GM19351 (cell line): ENCODE measurements at regions not wholly inside any gene's neighbourhood (a gene's known extent, or its start where the extent isn't known, plus 50 kb on each side); places are given as distances from the start of the nearest gene placed in this dataset.
A peak's percentile ranks its signal among the peaks of the same experiment; 100 is the strongest.
"Not testable (repeated sequence)": the region's sequence is repeated elsewhere in the genome, so short reads cannot be mapped to it uniquely, and the experiment has no call there.

ENCODE experiments used
- ATAC-seq: cut with Tn5 transposase; IDR thresholded peaks from one replicate; pipeline ENCODE4 v1.9.1; 2021; ENCODE audit warnings: mild to moderate bottlenecking, moderate library complexity; ENCODE audit not compliant: unreplicated experiment

DNA sequence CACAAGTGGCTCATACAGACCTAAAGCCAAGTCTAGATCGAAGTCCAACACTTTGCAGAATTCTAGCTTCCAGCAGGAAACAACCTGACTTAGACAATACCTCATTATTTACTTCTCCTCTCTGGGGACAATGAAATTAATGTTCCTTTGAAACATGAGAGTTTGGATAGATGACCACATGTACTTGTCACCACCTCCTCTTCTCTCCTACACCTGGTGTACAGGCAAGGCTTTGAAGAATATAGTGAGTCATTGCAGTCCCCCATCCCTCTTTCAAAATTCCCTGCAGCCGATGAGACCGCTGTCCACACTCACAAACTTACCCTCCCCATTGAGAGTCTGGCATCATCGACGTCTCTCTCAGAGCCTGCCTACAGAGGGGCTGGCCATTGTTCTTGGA, 189.0 kb upstream of the HES1 start:
- ATAC-seq, result no peak

- ATAC-seq, result no peak
These were observed 188.4 kb upstream of the HES1 start for GRCh38 chr3:193947596-193947995.

DNA sequence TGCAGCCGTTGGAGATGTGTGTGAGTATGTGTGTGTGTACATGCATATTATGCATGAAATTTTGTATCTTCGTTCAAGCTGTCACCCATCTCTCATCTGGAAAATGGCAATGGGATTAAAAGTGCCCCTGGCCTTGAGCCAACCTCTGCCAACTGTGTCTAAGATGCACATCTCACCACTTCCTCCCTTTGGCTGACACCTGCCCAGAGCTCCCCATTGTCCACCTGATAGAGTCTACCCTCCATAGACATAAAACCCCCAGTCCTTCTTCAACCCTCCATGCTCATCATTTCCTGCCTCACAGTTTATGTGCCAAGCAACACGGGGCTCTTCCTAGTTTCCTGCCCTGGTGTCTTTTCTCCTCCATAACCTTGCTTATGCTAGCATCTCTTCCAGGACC, 187.5 kb upstream of the HES1 start:
- ATAC-seq, result no peak

- no peak for ATAC-seq
These were observed 184.1 kb upstream of the HES1 start for GRCh38 chr3:193951859-193952258.

- no peak for ATAC-seq
These were observed 181.2 kb upstream of the HES1 start for GRCh38 chr3:193954752-193955151.

DNA sequence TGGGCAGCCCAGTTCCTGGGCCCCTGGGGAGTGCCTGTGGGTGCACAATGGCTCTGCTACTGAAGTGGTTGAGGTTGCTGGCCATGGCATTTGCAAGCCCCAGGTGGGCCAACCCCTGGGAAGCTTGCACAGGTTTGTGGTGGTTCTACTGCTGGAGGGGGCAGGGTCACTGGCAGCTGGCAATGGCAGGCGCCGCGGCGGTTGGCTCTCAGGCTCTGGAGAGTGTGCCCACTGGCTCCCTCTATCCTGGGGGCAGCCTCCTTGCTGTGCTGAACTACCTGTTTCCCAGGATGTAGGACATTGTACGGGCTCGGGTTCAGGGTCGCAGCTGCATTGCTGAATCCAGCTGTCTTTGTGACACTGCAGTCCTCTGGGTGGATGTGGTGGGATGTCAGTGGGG, 180.2 kb upstream of the HES1 start:
- no peak for ATAC-seq

DNA sequence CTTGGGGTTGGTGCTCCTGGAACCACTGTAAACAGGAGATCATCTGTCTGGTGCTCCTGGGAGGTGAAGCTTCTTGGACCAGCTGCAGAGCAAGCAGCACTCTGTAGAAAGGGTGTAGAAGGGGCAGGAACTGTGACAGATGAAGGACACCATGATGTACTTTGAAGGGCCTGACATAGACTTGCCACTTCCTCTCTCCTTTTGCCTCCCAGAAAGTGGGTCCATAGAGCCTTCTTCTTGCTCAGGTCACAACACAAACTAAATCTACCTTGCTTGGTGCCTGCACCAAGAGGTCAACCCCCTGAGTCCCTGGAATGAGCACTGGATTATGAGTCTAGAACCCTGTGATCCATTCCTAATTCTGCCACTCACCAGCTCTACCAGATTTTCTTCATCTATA, 176.1 kb upstream of the HES1 start:
- no peak for ATAC-seq

DNA sequence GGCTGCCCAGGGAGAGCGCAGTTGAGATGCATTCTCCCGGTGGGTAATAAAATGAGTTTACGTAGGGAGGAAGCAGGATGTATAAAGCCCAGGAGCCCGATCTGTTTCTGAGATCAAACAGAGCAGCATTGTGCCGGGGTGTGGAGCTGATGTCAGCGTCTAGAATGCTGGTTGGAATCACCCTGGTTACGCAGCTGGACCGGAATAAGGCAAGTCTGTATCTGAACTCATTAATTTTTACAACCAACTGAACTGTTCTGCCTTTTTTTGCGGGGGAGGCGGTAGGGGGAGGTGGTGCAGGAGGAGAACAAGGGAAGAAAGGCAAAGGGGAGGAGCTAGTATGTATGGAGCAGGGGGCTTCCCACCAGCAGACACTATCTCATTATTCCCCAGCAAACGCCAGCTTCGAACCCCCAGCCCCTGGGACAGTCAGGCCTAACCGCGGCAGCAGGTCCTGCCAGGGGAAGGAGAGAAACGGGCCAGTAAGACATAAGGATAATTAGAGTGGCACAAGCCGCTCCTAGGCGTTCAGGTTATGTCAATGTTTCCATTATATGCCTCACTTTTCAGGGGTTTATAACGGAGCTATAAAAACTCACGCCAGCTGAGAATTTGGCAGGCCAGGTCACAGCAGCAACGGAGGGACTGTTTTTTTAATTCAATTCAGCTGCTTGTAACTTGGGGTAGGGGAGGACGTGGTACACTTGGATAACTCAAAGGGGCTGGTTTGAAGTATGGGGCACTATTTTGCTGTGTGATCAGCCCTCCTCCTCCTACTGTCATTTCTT, 175.3 kb upstream of the HES1 start:
- no peak for ATAC-seq

- ATAC-seq, result peak; percentile 55
These were observed 172.8 kb upstream of the HES1 start for GRCh38 chr3:193962986-193963685.

- ATAC-seq, result peak; percentile 98
These were observed 172.0 kb upstream of the HES1 start for GRCh38 chr3:193963808-193964516.

DNA sequence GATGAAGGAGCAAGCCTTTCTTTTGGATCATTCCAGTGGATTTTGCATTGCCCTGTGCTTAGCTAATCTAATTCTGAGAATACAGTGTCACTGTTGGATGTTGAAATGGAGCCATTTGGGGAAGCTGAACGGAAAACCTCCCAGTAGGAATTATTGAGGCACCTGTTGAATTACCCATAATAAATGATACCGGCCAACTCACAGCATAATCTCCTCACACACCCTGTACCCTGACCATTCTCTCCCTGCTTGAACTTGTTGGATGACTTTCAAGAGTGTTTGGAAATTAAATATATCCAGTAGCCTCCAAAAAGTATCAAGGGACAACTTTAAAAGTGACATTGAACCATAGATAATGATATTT, 171.4 kb upstream of the HES1 start:
- peak; percentile 2 for ATAC-seq

GRCh38 chr3:193968380-193968974, 167.5 kb upstream of the HES1 start:
- ATAC-seq, result no peak

DNA sequence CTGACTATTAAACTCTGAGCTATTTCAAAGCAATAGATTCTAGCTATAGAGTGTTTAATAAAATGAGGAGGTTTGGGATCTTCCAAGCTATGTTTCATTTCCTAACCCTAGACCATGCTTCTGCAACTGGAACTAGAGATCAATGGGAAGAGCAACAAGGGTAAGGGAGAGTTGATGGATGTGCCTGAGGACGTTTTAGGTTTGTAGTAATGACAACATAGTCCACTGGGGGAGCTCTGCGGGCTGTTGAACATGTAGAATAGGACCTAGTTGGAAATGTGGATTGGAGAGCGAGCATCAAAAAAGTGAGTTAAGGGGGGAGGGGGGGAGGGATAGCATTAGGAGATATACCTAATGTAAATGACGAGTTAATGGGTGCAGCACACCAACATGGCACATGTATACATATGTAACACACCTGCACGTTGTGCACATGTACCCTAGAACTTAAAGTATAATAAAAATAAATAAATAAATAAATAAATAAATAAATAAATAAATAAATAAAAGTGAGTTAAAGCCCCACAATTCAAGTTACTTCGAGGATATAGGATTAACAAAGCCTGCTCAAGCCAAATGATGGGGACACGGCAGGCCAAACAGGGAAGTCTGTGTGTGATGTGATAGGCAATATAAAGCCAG, 165.7 kb upstream of the HES1 start:
- ATAC-seq, result not testable (repeated sequence)

GRCh38 chr3:193970773-193971206, 165.2 kb upstream of the HES1 start:
- ATAC-seq, result peak; percentile 28

- ATAC-seq, result peak; percentile 68
These were observed 164.6 kb upstream of the HES1 start for GRCh38 chr3:193971261-193971751.

DNA sequence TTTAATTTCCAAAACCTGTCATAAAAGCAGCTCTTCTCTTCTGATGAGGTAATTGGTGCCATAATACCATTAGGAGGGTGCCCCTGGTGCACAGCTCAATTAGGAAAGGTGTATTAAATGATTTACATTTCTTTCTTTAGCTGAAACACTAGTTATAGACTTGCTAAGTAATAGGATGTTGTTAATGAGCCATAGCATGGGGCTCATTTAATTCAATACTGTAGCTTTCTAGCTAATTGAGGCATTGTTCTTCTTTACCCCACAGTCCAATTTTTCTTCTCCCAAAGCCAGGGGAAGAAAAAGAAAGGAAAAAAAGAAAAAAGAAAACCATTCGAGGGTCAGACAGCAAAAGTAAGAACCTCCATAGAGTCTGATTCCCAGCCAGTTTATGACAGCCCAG, 164.0 kb upstream of the HES1 start:
- ATAC-seq, result no peak

- ATAC-seq, result no peak
These were observed 163.1 kb upstream of the HES1 start for GRCh38 chr3:193972832-193973231.

DNA sequence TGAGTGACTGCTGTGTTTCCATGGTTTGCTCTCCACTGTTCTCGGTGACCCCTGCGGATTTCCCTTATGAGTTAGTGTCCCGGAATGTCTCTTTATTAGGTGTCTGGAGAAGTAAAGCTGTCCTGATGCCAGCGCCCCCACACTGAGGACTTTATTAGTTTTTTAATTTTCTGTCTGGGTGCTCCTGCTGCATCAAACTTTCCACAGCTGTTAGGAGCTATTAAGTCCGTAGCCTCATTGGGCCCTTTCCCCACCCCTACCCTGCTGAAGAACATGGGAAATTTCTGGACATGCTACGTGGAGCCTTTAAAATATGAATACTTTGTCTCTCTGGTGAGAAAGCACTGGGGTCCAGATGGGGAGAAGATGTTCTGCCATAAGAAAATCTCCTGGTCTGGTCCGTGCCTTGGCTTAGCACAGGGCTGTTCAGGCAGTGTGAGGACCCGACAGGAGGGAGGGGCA, 161.7 kb upstream of the HES1 start:
- no peak for ATAC-seq

GRCh38 chr3:193974671-193975535, 161.0 kb upstream of the HES1 start:
- no peak for ATAC-seq

DNA sequence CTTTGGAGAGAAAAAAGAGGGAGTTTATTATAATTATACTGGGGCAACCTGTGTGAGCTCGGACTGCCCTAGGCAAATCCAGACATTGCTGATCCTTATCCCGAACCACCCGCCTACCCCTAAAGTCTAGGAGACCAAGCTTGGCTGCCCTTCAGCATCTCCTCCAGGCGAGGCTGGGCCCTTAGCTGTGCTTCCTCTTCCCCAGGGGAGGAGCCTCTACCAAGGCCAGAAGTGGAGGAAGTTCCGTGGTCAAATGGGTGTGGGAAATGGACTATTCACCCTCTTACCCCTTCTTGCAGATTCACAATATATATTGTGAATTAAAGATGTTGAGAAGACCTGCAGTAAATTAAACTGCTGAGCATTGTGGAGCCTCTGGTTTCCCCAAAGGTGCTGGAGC, 158.3 kb upstream of the HES1 start:
- no peak for ATAC-seq
